HG02885 (cell line): ENCODE measurements at regions not wholly inside any gene's neighbourhood (a gene's known extent, or its start where the extent isn't known, plus 50 kb on each side); places are given as distances from the start of the nearest gene placed in this dataset.

ENCODE experiments used
- ATAC-seq: cut with Tn5 transposase; IDR thresholded peaks from one replicate; pipeline ENCODE4 v1.9.1; 2021; ENCODE audit warnings: mild to moderate bottlenecking; ENCODE audit not compliant: unreplicated experiment, poor library complexity

- ATAC-seq: no peak
These were observed 150.2 kb upstream of the SLCO3A1 start for GRCh38 chr15:91703274-91703673.

DNA sequence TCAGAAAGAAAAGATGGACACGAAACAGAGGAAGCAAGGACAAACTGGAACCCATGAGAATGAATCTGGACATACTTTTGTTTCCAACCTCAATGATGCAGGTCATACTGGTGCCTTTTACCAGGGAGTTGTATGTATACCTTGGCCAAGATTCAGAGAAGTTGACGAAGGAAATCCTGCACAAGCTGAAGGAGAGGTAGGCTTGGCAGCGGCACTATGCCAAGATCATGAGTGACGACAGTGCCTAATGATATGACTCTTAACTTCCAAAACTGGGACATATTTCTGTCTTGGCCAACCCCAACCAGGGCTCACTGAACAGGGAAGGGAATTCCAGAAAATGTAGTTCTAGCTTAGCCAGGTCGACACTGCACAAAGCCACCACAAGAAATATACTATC lies 149.2 kb upstream of the SLCO3A1 start:
- ATAC-seq: no peak

DNA sequence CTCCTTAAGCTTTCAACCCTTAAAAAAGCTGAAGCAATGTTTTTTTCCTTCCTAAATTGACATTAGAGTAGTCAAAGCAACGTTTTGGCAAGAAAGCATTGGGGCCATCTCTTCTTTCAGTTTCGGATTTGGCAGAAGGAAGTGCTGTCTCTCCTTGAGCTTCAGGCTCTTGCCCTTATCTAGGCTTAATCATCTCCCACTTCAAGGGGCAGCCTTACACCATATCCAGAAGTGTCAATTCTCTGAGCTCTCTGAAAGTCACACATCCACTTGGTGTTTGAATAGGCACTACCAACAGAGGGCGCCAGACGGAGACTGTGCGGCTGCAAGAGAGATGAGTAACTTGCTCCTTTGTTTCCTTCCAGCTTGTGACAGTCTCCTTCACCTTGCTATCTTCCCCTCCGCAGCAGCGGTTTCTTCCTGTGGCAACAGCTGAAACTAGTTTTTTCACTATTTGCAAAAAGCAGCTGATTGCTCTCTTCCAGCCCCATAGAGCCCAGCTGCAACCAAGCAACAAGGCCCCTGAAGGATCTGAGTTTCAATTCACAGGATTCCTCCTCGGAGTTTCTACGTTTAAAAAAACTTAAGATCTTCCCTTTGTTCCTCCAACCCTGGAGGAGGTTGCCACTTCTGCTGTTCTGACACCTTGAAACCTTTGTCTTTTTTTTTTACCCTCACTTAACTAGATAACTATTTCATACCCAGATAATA lies 147.0 kb upstream of the SLCO3A1 start:
- peak; percentile 66 for ATAC-seq

DNA sequence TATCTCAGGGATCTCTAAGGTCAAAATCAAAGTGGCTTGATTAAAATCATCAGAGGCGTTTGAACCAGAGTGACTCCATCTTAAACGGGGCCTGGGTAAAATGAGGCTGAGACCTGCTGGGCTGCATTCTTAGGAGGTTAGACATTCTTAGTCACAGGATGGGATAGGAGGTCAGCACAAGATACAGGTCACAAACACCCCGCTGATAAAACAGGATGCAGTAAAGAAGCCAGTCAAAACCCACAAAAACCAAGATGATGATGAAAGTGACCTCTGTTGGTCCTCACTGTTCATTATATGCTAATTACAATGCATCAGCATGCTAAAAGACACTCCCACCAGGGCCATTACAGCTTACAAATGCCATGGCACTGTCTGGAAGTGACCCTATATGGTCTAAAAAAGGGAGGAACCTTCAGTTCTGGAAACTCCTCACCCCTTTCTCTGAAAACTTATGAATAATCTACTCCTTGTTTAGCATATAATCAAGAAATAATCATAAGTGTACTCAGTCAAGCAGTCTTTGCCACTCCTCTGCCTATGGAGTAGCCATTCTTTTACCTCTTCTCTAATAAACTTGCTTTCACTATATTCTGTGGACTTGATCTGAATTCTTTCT lies 143.3 kb upstream of the SLCO3A1 start:
- ATAC-seq: no peak

DNA sequence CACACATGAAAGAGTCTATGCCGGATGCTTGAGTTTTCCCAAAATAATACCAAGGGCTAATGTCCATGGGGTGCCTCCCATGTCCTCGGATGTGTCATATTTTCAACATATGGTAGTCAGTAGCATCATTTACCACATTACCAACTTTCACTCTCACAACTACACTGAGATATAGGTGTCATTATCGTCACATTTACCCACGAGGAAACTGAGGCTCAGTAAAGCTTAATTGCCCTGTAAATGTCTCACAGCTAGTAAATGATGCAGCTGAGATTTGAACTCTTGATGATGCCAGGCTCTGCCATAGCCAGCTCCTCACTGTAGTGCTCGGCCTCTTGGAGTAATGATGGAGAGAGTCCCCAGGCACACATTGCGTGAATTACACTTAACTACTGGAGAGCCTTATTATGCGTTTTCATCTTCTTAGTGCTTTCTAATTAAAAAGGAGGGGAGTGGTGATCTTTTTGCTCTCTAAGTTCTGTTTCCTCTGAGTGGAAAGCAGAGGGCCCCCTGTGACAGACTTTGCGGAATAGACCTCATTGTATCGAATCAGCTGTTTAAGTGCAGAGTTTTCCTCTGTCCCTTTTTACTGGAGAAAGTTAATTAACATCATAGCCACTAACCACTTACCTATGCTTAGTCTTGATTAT lies 142.0 kb upstream of the SLCO3A1 start:
- no peak for ATAC-seq

GRCh38 chr15:91712286-91712685 lies 141.2 kb upstream of the SLCO3A1 start:
- ATAC-seq: no peak

DNA sequence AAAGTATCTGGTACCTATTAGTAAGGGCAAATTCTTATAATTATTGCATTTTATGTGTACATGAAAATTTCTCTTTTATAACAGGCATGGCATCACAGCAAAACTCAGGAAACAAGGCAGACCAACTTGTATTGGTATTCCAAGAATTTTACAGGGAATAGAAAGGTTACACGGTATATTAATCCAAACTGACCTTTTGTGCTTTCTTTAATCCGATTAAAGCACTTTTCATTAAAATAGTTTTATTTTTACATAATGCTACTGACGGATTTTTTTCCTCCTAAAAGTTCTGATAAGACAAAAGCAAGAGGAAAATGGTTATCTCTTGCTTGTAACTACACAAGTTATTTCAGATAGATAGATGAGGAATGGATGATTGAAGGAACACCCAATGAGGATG lies 137.0 kb upstream of the SLCO3A1 start:
- ATAC-seq: no peak

DNA sequence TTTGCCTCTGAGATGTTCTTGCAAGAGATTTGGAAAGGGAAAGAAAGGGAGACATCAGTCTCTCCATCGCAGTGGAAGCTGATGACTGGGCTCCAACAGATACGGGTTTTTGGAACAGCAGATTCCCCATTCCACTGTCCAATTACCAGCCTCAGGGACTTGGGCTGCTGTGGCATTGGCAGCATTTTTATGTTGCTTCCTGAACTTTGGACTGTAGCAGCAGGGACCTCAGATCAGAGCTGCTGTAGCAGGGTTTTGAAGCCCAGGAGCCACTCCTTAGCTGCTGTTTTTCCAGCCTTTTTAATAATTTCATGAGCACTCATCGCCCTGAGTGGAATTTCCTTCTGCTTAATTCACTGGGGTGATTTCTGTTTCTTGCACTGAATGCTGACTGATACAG lies 135.7 kb upstream of the SLCO3A1 start:
- no peak for ATAC-seq

DNA sequence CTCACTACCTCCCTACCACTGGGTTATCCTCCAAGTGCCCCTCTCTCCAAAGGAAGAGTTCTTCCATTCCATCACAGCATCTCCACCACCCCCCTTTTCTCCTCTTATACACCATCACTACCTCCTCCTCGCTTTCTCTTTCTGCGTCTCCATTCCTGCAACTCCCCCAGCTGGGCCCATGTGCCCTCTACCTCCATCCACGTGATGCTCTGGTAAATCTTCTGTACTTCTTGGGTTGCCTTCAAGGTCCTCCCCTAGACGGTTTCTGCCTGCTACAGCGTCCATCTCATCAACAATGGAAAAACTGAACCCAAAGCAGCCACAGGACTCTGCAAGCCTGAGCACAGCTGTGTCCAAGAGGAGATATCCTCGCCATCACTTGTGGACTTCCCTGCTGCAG lies 129.5 kb upstream of the SLCO3A1 start:
- ATAC-seq: no peak

DNA sequence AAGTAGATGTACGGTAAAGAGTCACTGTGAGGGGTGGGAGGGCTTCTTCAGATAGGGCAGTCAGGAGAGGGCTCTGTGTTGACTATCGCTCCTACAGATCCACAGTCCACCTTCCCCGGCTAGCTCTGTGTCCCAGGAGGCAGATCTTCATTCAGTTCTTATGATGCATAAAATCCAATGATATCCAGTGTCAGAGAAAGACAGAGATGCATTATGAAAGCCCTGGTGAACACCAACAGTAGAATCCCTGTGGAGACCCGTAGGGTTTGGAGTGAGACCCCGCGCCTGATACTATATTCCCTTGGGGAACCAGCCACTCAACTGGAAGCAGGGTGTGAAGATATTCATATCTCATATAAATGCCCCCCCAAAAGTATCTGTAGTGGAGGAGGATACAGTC lies 119.8 kb upstream of the SLCO3A1 start:
- ATAC-seq: no peak

DNA sequence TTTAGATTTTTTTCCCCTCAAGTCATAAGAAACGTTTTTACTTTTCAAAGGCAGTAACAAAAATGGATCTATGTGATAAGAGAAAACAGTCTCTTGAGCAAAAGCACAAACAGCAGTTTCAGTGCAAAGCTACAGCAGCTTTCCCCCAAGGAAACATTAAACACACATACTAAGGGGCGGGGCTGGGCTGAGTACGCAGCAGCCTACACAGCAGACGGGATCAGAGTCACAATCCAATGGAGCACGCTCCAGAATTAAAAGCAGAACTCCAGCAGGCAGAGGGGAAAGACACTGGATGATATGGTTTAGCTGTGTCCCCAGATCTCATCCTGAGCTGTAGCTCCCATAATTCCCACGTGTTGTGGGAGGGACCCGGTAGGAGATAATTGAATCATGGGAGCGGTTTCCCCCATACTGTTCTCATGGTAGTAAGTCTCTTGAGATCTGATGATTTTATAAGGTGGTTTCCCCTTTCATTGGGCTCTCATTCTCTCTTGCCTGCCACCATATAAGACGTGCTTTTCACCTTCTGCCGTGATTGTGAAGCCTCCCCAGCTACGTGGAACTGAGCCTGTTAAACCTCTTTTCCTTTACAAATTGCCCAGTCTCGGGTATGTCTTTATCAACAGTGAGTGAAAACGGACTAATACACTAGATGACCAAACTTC lies 116.2 kb upstream of the SLCO3A1 start:
- ATAC-seq: no peak

- ATAC-seq: no peak
These were observed 111.5 kb upstream of the SLCO3A1 start for GRCh38 chr15:91741986-91742385.

DNA sequence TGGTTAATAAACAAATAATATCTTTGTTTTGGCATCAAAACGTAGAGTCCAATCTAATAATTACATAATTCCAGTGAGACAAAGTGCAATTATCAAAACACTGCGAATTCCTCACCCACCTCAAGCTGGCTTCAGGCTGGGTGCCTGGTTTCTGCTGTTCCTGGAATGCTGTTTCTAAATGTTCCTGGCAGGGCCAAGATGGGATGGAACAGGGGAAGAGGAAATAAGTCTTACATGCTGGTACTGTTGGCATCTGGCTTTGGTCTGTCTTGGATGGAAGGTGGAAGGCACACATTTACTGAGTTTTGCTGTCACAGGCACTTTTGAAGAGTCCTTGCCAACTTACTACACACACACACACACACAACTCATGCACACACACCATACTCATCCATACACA lies 101.9 kb upstream of the SLCO3A1 start:
- no peak for ATAC-seq

GRCh38 chr15:91752081-91752785 lies 101.3 kb upstream of the SLCO3A1 start:
- ATAC-seq: no peak

- ATAC-seq: no peak
These were observed 93.9 kb upstream of the SLCO3A1 start for GRCh38 chr15:91759560-91759959.

- no peak for ATAC-seq
These were observed 87.8 kb upstream of the SLCO3A1 start for GRCh38 chr15:91765660-91766059.

DNA sequence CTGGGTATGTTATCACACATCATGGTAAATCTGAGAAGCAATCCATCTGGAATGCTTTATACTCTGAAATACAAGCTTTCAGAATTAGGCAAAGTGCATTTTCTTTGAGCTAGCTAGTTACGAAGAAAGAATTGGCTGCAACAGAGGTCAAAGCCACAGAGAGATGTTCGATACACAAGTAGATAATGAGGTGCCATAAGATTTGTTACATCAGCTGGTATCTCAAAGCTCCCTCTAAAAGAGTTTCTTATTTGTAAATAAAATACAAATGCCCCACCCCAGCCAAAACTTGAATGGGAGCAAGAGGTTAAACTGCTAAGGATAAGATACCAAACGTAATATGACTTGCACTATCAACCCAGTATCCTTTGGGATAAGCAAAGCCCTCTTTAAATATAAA lies 84.0 kb upstream of the SLCO3A1 start:
- ATAC-seq: no peak

DNA sequence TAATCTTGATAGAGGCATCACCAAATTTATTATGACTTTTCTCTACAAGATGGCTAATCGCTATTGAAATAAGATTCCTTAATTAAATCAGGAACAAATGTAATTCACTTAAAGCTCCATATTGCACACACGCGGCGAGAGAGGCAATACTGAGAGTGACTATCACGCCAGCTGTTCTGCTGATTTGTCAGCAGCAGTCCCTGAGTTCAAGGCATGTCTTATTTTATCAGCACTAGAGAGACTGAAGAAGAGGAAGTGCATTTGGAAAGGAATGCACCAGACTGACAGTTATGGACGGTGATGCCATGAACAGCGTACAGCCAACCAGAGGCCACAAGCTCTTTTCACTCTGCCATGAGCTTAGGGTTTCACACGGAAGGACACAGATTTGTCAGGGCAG lies 83.6 kb upstream of the SLCO3A1 start:
- no peak for ATAC-seq

- no peak for ATAC-seq
These were observed 77.4 kb upstream of the SLCO3A1 start for GRCh38 chr15:91776104-91776503.

- no peak for ATAC-seq
These were observed 73.5 kb upstream of the SLCO3A1 start for GRCh38 chr15:91779960-91780359.

- ATAC-seq: no peak
These were observed 73.1 kb upstream of the SLCO3A1 start for GRCh38 chr15:91780387-91780786.
